ENCODE measurements at regions not wholly inside any gene's neighbourhood (a gene's known extent, or its start where the extent isn't known, plus 50 kb on each side); places are given as distances from the start of the nearest gene placed in this dataset.

GRCh38 chr3:117645561-117646242, 936.1 kb downstream of the TUSC7 start:
- H4K20me1 ChIP-seq (replicated peaks; ENCODE audit: control insufficient read depth, insufficient read depth, low read length) = no peaks in the 10 kb centered on the region
- H3K4me3 ChIP-seq = no peak overlapping the region
- no peak for FAIRE-seq
- H2AFZ ChIP-seq (ENCODE audit: low read depth, low read length) = no peak overlapping the region
- ChIA-PET POLR2A (no interaction called here), CTCF (ENCODE audit: low intra/inter-chr PET ratio) (no interaction called here)
- WGBS (ENCODE audit: insufficient coverage, low coverage, missing lambda C conversion rate) = 0% methylated on average over 2 of the region's 4 CpGs
- TF ChIP-seq ZNF639 (CRISPR knock-in tag; conservative IDR thresholded peaks at IDR 0.05 in 1 of 2, IDR thresholded peaks at IDR 0.05 in 1 of 2) (no peak), ZNF696 (CRISPR knock-in tag; conservative IDR thresholded peaks at IDR 0.05) (no peak), RBM34 (IDR thresholded peaks at IDR 0.05; ENCODE audit: borderline replicate concordance, insufficient read depth, low read length) (no peak), ELF1 (tag; IDR thresholded peaks at IDR 0.05) (no peak), SMARCC2 (IDR thresholded peaks at IDR 0.05; ENCODE audit: low read depth) (no peak), TEAD4 (IDR thresholded peaks at IDR 0.05; ENCODE audit: low read length) (no peak), TEAD4 (CRISPR knock-in tag; IDR thresholded peaks at IDR 0.05; ENCODE audit: borderline replicate concordance) (no peak), ARID1B (IDR thresholded peaks at IDR 0.05) (no peak), KAT2B (IDR thresholded peaks at IDR 0.05; ENCODE audit: low read depth, low read length) (no peak), ZNF830 (CRISPR knock-in tag; IDR thresholded peaks at IDR 0.05) (no peak), NFIC (IDR thresholded peaks at IDR 0.05) (no peak), HMGN3 (IDR thresholded peaks at IDR 0.05; ENCODE audit: borderline replicate concordance, extremely low read depth, insufficient read length, low read depth, low read length) (no peak), RBFOX2 (IDR thresholded peaks at IDR 0.05; ENCODE audit: low read depth, low read length) (no peak), ZNF778 (CRISPR knock-in tag; IDR thresholded peaks at IDR 0.05) (no peak)
- TF ChIP-seq, protein P1, sequence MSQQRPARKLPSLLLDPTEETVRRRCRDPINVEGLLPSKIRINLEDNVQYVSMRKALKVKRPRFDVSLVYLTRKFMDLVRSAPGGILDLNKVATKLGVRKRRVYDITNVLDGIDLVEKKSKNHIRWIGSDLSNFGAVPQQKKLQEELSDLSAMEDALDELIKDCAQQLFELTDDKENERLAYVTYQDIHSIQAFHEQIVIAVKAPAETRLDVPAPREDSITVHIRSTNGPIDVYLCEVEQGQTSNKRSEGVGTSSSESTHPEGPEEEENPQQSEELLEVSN (IDR thresholded peaks at IDR 0.05; ENCODE audit: borderline replicate concordance in 1 of 2, extremely low read depth in 1 of 2, insufficient read depth in 1 of 2, insufficient read length in 1 of 2, low read depth in 1 of 2, low read length in 1 of 2, poor library complexity in 1 of 2, severe bottlenecking in 1 of 2) = no peak
- in situ Hi-C loops (cut with MboI) (no loop called here), intact Hi-C loops (cut with micrococcal nuclease) (no loop called here)
- no peaks in the 10 kb centered on the region for H3K4me1 ChIP-seq (replicated peaks in 1 of 2; ENCODE audit: control insufficient read depth in 2 of 2, insufficient read depth in 2 of 2, low read length in 2 of 2)
- H3K27me3 ChIP-seq (ENCODE audit: control insufficient read depth in 2 of 2, insufficient read depth in 2 of 2, low read length in 2 of 2) = no peaks in the 10 kb centered on the region
- H3K9me1 ChIP-seq (ENCODE audit: control insufficient read depth, insufficient read depth, low read length) = no peaks in the 10 kb centered on the region
- DNase-seq (ENCODE audit: extremely low read depth in 1 of 4, low spot score in 3 of 4) = no peak
- no peaks in the 10 kb centered on the region for H3K9me3 ChIP-seq (replicated peaks; ENCODE audit: control insufficient read depth, insufficient read depth, low read depth, low read length)
- no peak overlapping the region for H3K9ac ChIP-seq (ENCODE audit: insufficient read depth in 1 of 2, low read depth in 2 of 2, low read length in 2 of 2)
- H3K4me2 ChIP-seq (ENCODE audit: insufficient read depth, low read length) = no peak overlapping the region
- no peaks in the 10 kb centered on the region for H3K79me2 ChIP-seq (ENCODE audit: control insufficient read depth, insufficient read depth, low read length)
- H3K36me3 ChIP-seq (ENCODE audit: control insufficient read depth, insufficient read depth, low read length) = no peaks in the 10 kb centered on the region
- H3K27ac ChIP-seq (ENCODE audit: extremely low read depth, low read depth, low read length) = no peak overlapping the region
- BruUV-seq (replicated peaks) = no TSS peak
- ATAC-seq = no peak

Measured in K562 (cell line).